PC-9 (cell line): ENCODE measurements at regions not wholly inside any gene's neighbourhood (a gene's known extent, or its start where the extent isn't known, plus 50 kb on each side); places are given as distances from the start of the nearest gene placed in this dataset.

Source experiments
- CTCF ChIP-seq: fragments of 200-600 bp; sonication (generic); conservative IDR thresholded peaks from 2 replicates; pipeline ENCODE4 v1.6.1; 2017; ENCODE audit warnings: mixed run types, antibody characterized with exemption, mild to moderate bottlenecking, moderate library complexity
- EZH2 ChIP-seq: fragments of 200-600 bp; sonication (generic); IDR thresholded peaks from 2 replicates; pipeline ENCODE4 v1.8.0; 2017; ENCODE audit warnings: antibody characterized with exemption, low read depth

GRCh38 chr12:18888047-18888446, 150.1 kb downstream of the CAPZA3 start:
- TF ChIP-seq CTCF (no peak), EZH2 (no peak)
